DND-41 (cell line): ENCODE measurements at regions not wholly inside any gene's neighbourhood (a gene's known extent, or its start where the extent isn't known, plus 50 kb on each side); places are given as distances from the start of the nearest gene placed in this dataset.

ENCODE experiments used
- ATAC-seq: fragments of 200-7000 bp; cut with Tn5 transposase; 3 replicates; pipeline ENCODE4 v1.9.1; 2021; ENCODE audit warnings: low read depth; ENCODE audit not compliant: insufficient read depth
- DNase-seq: peaks from one replicate; pipeline ENCODE4 v3.0.0-alpha.2; 2020
- H2AFZ ChIP-seq: 2 replicates; pipeline ENCODE4 v1.6.0; 2012; ENCODE audit warnings: low read depth, low read length
- H3K27ac ChIP-seq: 2 replicates; pipeline ENCODE4 v1.5.1; 2012; ENCODE audit warnings: low read length, inconsistent platforms
- H3K27me3 ChIP-seq: fragments of 200-600 bp; sonication (generic); 2 replicates; pipeline ENCODE4 v1.6.0; 2012; ENCODE audit warnings: low read length, mild to moderate bottlenecking, inconsistent platforms; ENCODE audit not compliant: insufficient read depth, poor library complexity
- H3K36me3 ChIP-seq: 2 replicates; pipeline ENCODE4 v1.5.1; 2012; ENCODE audit warnings: low read length, inconsistent platforms; ENCODE audit not compliant: insufficient read depth
- H3K4me1 ChIP-seq: 2 replicates; pipeline ENCODE4 v1.5.1; 2012; ENCODE audit warnings: mild to moderate bottlenecking, low read length; ENCODE audit not compliant: insufficient read depth
- H3K4me2 ChIP-seq: 2 replicates; pipeline ENCODE4 v1.6.0; 2012; ENCODE audit warnings: mild to moderate bottlenecking, moderate library complexity, low read length, inconsistent platforms; ENCODE audit not compliant: insufficient read depth
- H3K4me3 ChIP-seq, 2 experiments: fragments of 200-600 bp in 1 of 2; shearing (Covaris generic) in 1 of 2; 2 replicates each; pipeline ENCODE4 v1.5.1; 2012 to 2016; ENCODE audit warnings: inconsistent platforms in 2 of 2, low read length in 2 of 2, mild to moderate bottlenecking in 2 of 2, low read depth in 1 of 2, moderate library complexity in 1 of 2
- H3K79me2 ChIP-seq: 2 replicates; pipeline ENCODE4 v1.6.0; 2012; ENCODE audit warnings: low read length, inconsistent platforms; ENCODE audit not compliant: insufficient read depth
- H3K9ac ChIP-seq: 2 replicates; pipeline ENCODE4 v1.6.0; 2012; ENCODE audit warnings: low read depth, mild to moderate bottlenecking, inconsistent platforms, low read length, moderate library complexity
- H3K9me3 ChIP-seq: 2 replicates; pipeline ENCODE4 v1.5.1; 2012; ENCODE audit warnings: low read length, moderate library complexity, mild to moderate bottlenecking, inconsistent platforms; ENCODE audit not compliant: insufficient read depth, severe bottlenecking
- H4K20me1 ChIP-seq: 2 replicates; pipeline ENCODE4 v1.6.0; 2012; ENCODE audit warnings: low read length; ENCODE audit not compliant: insufficient read depth
- CTCF ChIP-seq: IDR thresholded peaks from 2 replicates; pipeline ENCODE4 v1.5.1; 2012; ENCODE audit warnings: borderline replicate concordance, low read length, moderate library complexity, mild to moderate bottlenecking; ENCODE audit not compliant: poor library complexity, severe bottlenecking; ENCODE audit errors: extremely low read depth
- EZH2 ChIP-seq: IDR thresholded peaks from 3 replicates; pipeline ENCODE4 v1.6.1; 2012; ENCODE audit warnings: borderline replicate concordance, low read depth, mild to moderate bottlenecking, moderate library complexity, low read length, inconsistent platforms; ENCODE audit not compliant: severe bottlenecking

- DNase-seq (no peak), ATAC-seq (no peak)
- H3K27me3 ChIP-seq, result no peaks in the 10 kb centered on the region
- H3K36me3 ChIP-seq, result no peaks in the 10 kb centered on the region
- H4K20me1 ChIP-seq, result no peaks in the 10 kb centered on the region
- no peak for TF ChIP-seq CTCF
- TF ChIP-seq EZH2, result no peak
- H3K79me2 ChIP-seq, result no peaks in the 10 kb centered on the region
- no peaks in the 10 kb centered on the region for H3K9me3 ChIP-seq
- H3K9ac ChIP-seq, result no peak overlapping the region
- H3K4me1 ChIP-seq, result peaks cover 6% of the 10 kb centered on the region; the same call in 1 of the 2 replicates
- H2AFZ ChIP-seq, result no peak overlapping the region
- H3K27ac ChIP-seq, result no peak overlapping the region
- H3K4me3 ChIP-seq, result no peak overlapping the region
- H3K4me2 ChIP-seq, result no peak overlapping the region
These were observed 219.3 kb upstream of the GGTLC1 start for GRCh38 chr20:24207803-24208300.

GRCh38 chr20:24206995-24207394 lies 218.4 kb upstream of the GGTLC1 start:
- no peak for ATAC-seq
- Histone ChIP-seq H3K9me3 (no peaks in the 10 kb centered on the region), H3K9ac (no peak overlapping the region), H3K27ac (no peak overlapping the region), H3K4me1 (peaks cover 6% of the 10 kb centered on the region; the same call in 1 of the 2 replicates), H3K4me2 (no peak overlapping the region), H3K79me2 (no peaks in the 10 kb centered on the region), H4K20me1 (no peaks in the 10 kb centered on the region), H3K27me3 (no peaks in the 10 kb centered on the region), H2AFZ (no peak overlapping the region), H3K4me3 (no peak overlapping the region), H3K36me3 (no peaks in the 10 kb centered on the region)
- TF ChIP-seq EZH2 (no peak), CTCF (no peak)
- DNase-seq, result no peak

GRCh38 chr20:24203526-24204183 lies 215.1 kb upstream of the GGTLC1 start:
- H3K9me3 ChIP-seq, result no peaks in the 10 kb centered on the region
- H3K9ac ChIP-seq, result no peak overlapping the region
- no peaks in the 10 kb centered on the region for H3K27me3 ChIP-seq
- no peaks in the 10 kb centered on the region for H3K36me3 ChIP-seq
- DNase-seq, result no peak
- no peak overlapping the region for H3K27ac ChIP-seq
- ATAC-seq, result no peak
- no peak overlapping the region for H3K4me2 ChIP-seq
- peaks cover 6% of the 10 kb centered on the region; the same call in 1 of the 2 replicates for H3K4me1 ChIP-seq
- H2AFZ ChIP-seq, result no peak overlapping the region
- H3K4me3 ChIP-seq, result no peak overlapping the region
- H4K20me1 ChIP-seq, result no peaks in the 10 kb centered on the region
- H3K79me2 ChIP-seq, result no peaks in the 10 kb centered on the region
- TF ChIP-seq EZH2 (no peak), CTCF (no peak)

GRCh38 chr20:24199501-24199900 lies 210.9 kb upstream of the GGTLC1 start:
- Histone ChIP-seq H3K4me1 (no peaks in the 10 kb centered on the region), H3K4me2 (no peak overlapping the region), H3K9me3 (no peaks in the 10 kb centered on the region), H3K79me2 (no peaks in the 10 kb centered on the region), H3K27ac (no peak overlapping the region), H4K20me1 (no peaks in the 10 kb centered on the region), H3K36me3 (no peaks in the 10 kb centered on the region), H3K9ac (no peak overlapping the region), H3K27me3 (no peaks in the 10 kb centered on the region), H3K4me3 (no peak overlapping the region), H2AFZ (no peak overlapping the region)
- DNase-seq, result no peak
- TF ChIP-seq CTCF (no peak), EZH2 (no peak)
- ATAC-seq, result no peak
